ENCODE measurements at regions not wholly inside any gene's neighbourhood (a gene's known extent, or its start where the extent isn't known, plus 50 kb on each side); places are given as distances from the start of the nearest gene placed in this dataset.

DNA sequence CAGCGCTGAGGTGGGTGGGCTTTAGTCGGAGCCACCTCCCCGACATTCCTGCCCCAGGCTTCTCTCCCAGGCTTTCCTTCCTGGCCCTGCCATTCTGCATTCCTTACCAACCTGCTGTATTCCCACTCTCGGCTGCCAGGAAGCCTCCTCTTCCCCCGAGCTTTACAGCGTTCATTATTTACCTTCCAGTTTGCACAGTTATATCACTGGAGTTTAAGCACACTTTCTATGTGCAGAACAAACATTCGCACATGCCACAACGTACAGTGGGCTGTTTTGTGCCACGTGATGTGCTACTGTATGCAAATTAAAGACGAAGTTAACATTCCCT lies 246.3 kb downstream of the SOX11 start:
- H2AFZ ChIP-seq, result peak overlapping the region; percentile 34
- peaks cover 11% of the 10 kb centered on the region for H3K4me1 ChIP-seq (ENCODE audit: insufficient read depth)
- H3K9me3 ChIP-seq (ENCODE audit: low read depth), result no peaks in the 10 kb centered on the region
- no peak for TF ChIP-seq EZH2 (IDR thresholded peaks at IDR 0.05; ENCODE audit: borderline replicate concordance)
- peak; percentile 78 for TF ChIP-seq EZH2phosphoT487 (IDR thresholded peaks at IDR 0.05; ENCODE audit: low read depth, severe bottlenecking, unreplicated experiment)
- H3K36me3 ChIP-seq (replicated peaks; ENCODE audit: insufficient read depth, low read depth), result no peaks in the 10 kb centered on the region
- no peaks in the 10 kb centered on the region for H3K79me2 ChIP-seq
- 23% methylated on average over 10 of the region's 10 CpGs for WGBS (ENCODE audit: low lambda C conversion rate, missing lambda C conversion rate)
- H3K27ac ChIP-seq, result peak overlapping the region; percentile 33
- peak overlapping the region; percentile 69 for H3K4me2 ChIP-seq
- no peaks in the 10 kb centered on the region for H3K27me3 ChIP-seq
- peak; percentile 34 for DNase-seq (ENCODE audit: low spot score)
- no peaks in the 10 kb centered on the region for H4K20me1 ChIP-seq (ENCODE audit: insufficient read depth, poor library complexity, severe bottlenecking)
- no peaks in the 10 kb centered on the region for H3K9me2 ChIP-seq (replicated peaks; ENCODE audit: insufficient read depth)
- no peak overlapping the region for H3K4me3 ChIP-seq

DNA sequence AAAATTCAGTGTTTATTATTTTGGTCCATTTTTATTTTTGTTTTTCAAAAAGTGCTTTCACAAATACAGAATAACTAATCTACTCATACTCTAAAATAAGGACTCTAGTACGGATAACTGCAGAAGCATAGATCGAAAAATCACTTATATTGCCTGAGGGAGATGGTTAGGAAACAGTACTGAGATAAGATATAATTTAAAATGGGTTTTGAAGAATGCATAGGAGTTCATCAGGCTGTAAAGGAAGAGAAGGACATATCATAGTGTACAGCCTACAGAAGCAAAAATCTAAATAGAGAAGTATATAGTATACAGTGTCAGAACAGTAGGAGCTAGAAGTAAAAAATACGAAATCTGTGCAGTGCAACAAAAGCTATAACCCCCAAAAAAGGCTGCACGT lies 247.4 kb downstream of the SOX11 start:
- 93% methylated on average over 4 of the region's 4 CpGs for WGBS (ENCODE audit: low lambda C conversion rate, missing lambda C conversion rate)
- Histone ChIP-seq H2AFZ (no peak overlapping the region), H4K20me1 (ENCODE audit: insufficient read depth, poor library complexity, severe bottlenecking) (no peaks in the 10 kb centered on the region), H3K4me3 (no peak overlapping the region), H3K4me1 (ENCODE audit: insufficient read depth) (peaks cover 11% of the 10 kb centered on the region), H3K9me2 (replicated peaks; ENCODE audit: insufficient read depth) (no peaks in the 10 kb centered on the region), H3K27ac (no peak overlapping the region), H3K36me3 (replicated peaks; ENCODE audit: insufficient read depth, low read depth) (no peaks in the 10 kb centered on the region), H3K27me3 (no peaks in the 10 kb centered on the region), H3K79me2 (no peaks in the 10 kb centered on the region), H3K9me3 (ENCODE audit: low read depth) (no peaks in the 10 kb centered on the region), H3K4me2 (no peak overlapping the region)
- no peak for TF ChIP-seq EZH2phosphoT487 (IDR thresholded peaks at IDR 0.05; ENCODE audit: low read depth, severe bottlenecking, unreplicated experiment)
- TF ChIP-seq EZH2 (IDR thresholded peaks at IDR 0.05; ENCODE audit: borderline replicate concordance), result no peak
- DNase-seq (ENCODE audit: low spot score), result no peak

DNA sequence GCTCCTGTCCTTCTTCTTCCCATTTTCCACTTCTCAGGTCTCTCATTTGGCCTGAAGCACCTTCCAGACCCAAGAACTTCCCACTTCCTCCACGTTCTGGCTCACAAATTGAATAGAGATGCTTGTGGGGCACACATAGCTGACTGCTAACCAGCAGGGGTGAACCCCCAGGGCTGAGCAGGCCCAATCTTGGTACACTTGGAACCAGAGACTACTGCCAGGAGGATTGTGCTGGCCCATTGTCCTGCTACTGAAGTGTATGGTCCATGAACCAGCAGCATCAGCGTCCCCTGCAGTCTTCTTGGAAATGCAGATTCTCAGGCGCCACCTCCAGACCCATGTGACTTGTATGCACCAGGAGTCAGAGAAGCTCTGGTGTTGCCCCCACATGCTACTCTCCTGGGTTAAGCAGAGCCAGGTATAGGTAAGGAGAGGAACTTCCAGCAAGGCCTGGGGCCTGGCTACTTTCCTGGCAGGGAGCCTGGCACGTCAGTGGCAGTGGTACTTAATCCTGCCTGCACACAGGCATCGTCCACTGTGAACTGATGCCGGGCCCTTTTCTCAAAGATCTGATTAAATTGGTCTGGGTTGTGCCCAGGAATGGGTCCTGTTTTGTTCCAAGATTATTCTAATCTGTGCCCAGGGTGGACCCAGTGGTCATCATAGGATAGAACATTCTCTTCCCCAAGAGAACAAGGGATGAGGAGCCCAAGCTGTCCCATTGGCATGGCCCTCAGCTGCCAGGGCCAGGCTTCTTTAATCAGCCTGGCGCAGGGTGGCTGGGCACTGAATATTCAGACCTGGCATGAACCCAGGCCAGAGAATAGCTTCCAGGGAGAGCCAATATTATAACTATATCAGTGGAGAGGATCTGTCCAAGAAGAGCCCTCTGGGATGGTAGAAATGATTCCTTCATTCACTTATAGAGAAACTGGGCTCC lies 248.7 kb downstream of the SOX11 start:
- H3K27ac ChIP-seq, result no peak overlapping the region
- no peaks in the 10 kb centered on the region for H3K27me3 ChIP-seq

DNA sequence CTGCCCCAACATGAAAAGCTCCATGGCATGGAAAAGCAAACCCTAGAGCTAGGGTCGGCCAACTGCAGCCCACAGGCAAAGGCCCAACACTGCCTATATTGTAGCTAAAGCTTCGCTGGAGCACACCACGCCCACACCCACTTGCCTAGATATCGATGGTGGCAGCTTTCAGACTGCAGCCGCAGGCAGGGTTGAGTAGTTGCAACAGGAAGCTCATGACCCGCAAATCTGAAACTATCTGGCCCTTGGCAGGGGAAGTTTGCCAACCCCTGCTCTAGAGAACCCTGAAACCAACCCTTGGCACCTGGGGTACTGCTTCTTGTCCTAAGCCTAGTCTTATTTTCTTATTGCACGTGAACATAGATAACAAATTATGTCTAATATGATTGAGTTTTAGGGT lies 250.0 kb downstream of the SOX11 start:
- no peaks in the 10 kb centered on the region for H3K9me2 ChIP-seq (replicated peaks; ENCODE audit: insufficient read depth)
- DNase-seq (ENCODE audit: low spot score), result no peak

More for the DNA sequence above, 248.7 kb downstream of the SOX11 start:
- DNase-seq (ENCODE audit: low spot score), result no peak
- no peak for TF ChIP-seq EZH2phosphoT487 (IDR thresholded peaks at IDR 0.05; ENCODE audit: low read depth, severe bottlenecking, unreplicated experiment)
- TF ChIP-seq, protein P1, sequence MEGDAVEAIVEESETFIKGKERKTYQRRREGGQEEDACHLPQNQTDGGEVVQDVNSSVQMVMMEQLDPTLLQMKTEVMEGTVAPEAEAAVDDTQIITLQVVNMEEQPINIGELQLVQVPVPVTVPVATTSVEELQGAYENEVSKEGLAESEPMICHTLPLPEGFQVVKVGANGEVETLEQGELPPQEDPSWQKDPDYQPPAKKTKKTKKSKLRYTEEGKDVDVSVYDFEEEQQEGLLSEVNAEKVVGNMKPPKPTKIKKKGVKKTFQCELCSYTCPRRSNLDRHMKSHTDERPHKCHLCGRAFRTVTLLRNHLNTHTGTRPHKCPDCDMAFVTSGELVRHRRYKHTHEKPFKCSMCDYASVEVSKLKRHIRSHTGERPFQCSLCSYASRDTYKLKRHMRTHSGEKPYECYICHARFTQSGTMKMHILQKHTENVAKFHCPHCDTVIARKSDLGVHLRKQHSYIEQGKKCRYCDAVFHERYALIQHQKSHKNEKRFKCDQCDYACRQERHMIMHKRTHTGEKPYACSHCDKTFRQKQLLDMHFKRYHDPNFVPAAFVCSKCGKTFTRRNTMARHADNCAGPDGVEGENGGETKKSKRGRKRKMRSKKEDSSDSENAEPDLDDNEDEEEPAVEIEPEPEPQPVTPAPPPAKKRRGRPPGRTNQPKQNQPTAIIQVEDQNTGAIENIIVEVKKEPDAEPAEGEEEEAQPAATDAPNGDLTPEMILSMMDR (IDR thresholded peaks at IDR 0.05; ENCODE audit: poor library complexity), result no peak
- TF ChIP-seq EZH2 (IDR thresholded peaks at IDR 0.05; ENCODE audit: borderline replicate concordance), result no peak
- WGBS (ENCODE audit: low lambda C conversion rate, missing lambda C conversion rate), result 94% methylated on average over 7 of the region's 7 CpGs
- Histone ChIP-seq H3K4me1 (ENCODE audit: insufficient read depth) (peaks cover 11% of the 10 kb centered on the region), H3K79me2 (no peaks in the 10 kb centered on the region), H3K9me2 (replicated peaks; ENCODE audit: insufficient read depth) (no peaks in the 10 kb centered on the region), H3K4me2 (no peak overlapping the region), H4K20me1 (ENCODE audit: insufficient read depth, poor library complexity, severe bottlenecking) (no peaks in the 10 kb centered on the region), H3K4me3 (no peak overlapping the region), H3K9me3 (ENCODE audit: low read depth) (no peaks in the 10 kb centered on the region), H2AFZ (no peak overlapping the region), H3K36me3 (replicated peaks; ENCODE audit: insufficient read depth, low read depth) (no peaks in the 10 kb centered on the region)

More for the DNA sequence above, 250.0 kb downstream of the SOX11 start:
- Histone ChIP-seq H3K4me1 (ENCODE audit: insufficient read depth) (peaks cover 11% of the 10 kb centered on the region), H3K36me3 (replicated peaks; ENCODE audit: insufficient read depth, low read depth) (no peaks in the 10 kb centered on the region), H3K79me2 (no peaks in the 10 kb centered on the region), H3K4me2 (no peak overlapping the region), H3K27me3 (no peaks in the 10 kb centered on the region), H2AFZ (no peak overlapping the region), H3K27ac (no peak overlapping the region), H3K9me3 (ENCODE audit: low read depth) (no peaks in the 10 kb centered on the region), H3K4me3 (no peak overlapping the region), H4K20me1 (ENCODE audit: insufficient read depth, poor library complexity, severe bottlenecking) (no peaks in the 10 kb centered on the region)
- 98% methylated on average over 7 of the region's 7 CpGs for WGBS (ENCODE audit: low lambda C conversion rate, missing lambda C conversion rate)
- no peak for TF ChIP-seq EZH2phosphoT487 (IDR thresholded peaks at IDR 0.05; ENCODE audit: low read depth, severe bottlenecking, unreplicated experiment)
- TF ChIP-seq, protein P1 (IDR thresholded peaks at IDR 0.05; ENCODE audit: poor library complexity), result no peak
- TF ChIP-seq EZH2 (IDR thresholded peaks at IDR 0.05; ENCODE audit: borderline replicate concordance), result no peak

Data from hepatocyte (in vitro differentiated cells).